Kidney epithelial cell (primary cell): ENCODE measurements at regions not wholly inside any gene's neighbourhood (a gene's known extent, or its start where the extent isn't known, plus 50 kb on each side); places are given as distances from the start of the nearest gene placed in this dataset.

Experiments used
- DNase-seq: peaks from one replicate; pipeline ENCODE4 v3.0.0-alpha.2; 2010; ENCODE audit warnings: low read depth
- H3K27me3 ChIP-seq: 2 replicates; pipeline ENCODE4 v1.6.0; 2011; ENCODE audit warnings: low read length; ENCODE audit not compliant: control insufficient read depth, insufficient read depth
- H3K36me3 ChIP-seq: 2 replicates; pipeline ENCODE4 v1.5.1; 2011; ENCODE audit warnings: low read length; ENCODE audit not compliant: control insufficient read depth, insufficient read depth
- H3K4me3 ChIP-seq: 2 replicates; pipeline ENCODE4 v1.5.1; 2011; ENCODE audit warnings: low read depth, mild to moderate bottlenecking, control low read depth, low read length
- TF ChIP-seq, protein P1 (sequence below): IDR thresholded peaks from 2 replicates; pipeline ENCODE4 v1.5.1; 2011; ENCODE audit warnings: mild to moderate bottlenecking, moderate library complexity, low read length, control low read depth, inconsistent platforms; ENCODE audit not compliant: insufficient read depth, poor library complexity, severe bottlenecking

DNA sequence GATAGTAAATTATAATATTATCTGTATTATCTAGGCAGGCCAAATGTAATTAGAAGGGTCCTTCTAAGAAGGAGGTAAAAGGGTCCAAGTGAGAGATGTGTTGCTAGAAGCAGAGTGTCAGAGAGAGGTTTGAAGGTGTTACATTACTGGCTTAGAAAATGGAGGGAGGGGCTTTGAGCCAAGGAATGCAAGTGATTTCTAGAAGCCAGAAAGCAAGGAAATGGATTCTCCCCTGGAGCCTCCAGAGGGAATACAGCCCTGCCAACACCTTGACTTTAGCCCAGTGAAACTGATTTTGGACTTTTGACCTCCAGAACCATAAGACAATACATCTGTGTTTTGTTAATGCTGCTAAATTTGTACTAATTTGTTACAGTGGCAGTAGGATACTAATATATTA is 97.9 kb upstream of the IL6 start:
- Histone ChIP-seq H3K27me3 (no peaks in the 10 kb centered on the region), H3K36me3 (no peaks in the 10 kb centered on the region), H3K4me3 (no peak overlapping the region)
- TF ChIP-seq, protein P1, sequence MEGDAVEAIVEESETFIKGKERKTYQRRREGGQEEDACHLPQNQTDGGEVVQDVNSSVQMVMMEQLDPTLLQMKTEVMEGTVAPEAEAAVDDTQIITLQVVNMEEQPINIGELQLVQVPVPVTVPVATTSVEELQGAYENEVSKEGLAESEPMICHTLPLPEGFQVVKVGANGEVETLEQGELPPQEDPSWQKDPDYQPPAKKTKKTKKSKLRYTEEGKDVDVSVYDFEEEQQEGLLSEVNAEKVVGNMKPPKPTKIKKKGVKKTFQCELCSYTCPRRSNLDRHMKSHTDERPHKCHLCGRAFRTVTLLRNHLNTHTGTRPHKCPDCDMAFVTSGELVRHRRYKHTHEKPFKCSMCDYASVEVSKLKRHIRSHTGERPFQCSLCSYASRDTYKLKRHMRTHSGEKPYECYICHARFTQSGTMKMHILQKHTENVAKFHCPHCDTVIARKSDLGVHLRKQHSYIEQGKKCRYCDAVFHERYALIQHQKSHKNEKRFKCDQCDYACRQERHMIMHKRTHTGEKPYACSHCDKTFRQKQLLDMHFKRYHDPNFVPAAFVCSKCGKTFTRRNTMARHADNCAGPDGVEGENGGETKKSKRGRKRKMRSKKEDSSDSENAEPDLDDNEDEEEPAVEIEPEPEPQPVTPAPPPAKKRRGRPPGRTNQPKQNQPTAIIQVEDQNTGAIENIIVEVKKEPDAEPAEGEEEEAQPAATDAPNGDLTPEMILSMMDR = no peak
- DNase-seq = no peak

DNA sequence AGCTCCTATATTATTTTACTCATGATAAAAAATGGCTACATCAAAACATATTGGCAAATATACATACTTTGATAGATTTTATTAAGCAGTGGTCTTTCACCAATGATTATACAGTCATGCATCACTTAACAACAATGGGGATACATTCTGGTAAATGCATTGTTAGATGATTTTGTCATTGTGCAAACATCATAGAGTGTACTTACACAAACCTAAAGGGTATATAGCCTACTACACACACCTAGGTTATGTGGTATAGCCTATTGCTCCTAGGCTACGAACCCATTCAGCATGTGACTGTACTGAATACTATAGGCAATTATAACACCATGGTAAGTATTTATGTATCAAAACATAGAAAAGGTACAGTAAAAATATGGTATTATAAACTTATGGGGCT is 98.9 kb upstream of the IL6 start:
- TF ChIP-seq, protein P1 = no peak
- no peak for DNase-seq
- no peak overlapping the region for H3K4me3 ChIP-seq
- H3K27me3 ChIP-seq = no peaks in the 10 kb centered on the region
- H3K36me3 ChIP-seq = no peaks in the 10 kb centered on the region

DNA sequence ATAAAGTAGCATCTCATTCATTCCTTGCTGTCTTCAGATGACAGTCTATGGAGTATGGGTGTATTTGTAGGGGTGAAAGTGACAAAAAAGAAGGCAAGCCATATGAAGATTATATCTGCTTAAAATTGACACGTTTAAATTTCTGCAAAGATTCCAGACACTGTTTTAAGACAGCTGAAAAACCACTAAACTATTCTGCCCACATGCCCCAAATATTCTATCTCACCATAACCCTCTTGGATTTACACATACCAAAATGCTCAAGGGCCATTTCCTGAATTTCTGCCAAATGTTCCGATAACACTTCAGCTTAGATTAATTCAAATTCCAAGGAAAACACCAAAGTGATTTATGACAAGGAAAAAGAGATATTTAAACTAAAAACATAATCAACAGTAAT is 99.9 kb upstream of the IL6 start:
- TF ChIP-seq, protein P1 = no peak
- Histone ChIP-seq H3K27me3 (no peaks in the 10 kb centered on the region), H3K36me3 (no peaks in the 10 kb centered on the region), H3K4me3 (no peak overlapping the region)
- DNase-seq = no peak

DNA sequence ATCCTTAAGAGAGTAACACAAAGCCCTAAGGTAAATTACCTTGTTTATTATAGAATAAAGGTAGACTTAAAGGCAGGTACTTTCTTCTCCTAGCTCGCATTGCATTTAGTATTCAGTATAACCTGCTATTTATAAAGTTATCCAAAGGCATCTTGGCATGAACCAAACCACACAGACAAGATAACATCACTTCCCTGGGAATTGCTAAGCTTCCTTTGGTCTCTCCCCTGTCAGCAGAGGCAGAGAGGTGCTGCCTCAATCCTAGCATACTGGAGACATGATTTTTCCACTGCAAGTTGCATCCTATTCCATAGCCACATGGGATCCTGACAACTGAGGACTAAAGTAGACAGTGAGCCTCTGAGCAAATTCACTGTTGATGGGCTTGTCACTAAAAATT is 101.7 kb upstream of the IL6 start:
- Histone ChIP-seq H3K4me3 (no peak overlapping the region), H3K36me3 (no peaks in the 10 kb centered on the region), H3K27me3 (no peaks in the 10 kb centered on the region)
- TF ChIP-seq, protein P1 = no peak
- no peak for DNase-seq

DNA sequence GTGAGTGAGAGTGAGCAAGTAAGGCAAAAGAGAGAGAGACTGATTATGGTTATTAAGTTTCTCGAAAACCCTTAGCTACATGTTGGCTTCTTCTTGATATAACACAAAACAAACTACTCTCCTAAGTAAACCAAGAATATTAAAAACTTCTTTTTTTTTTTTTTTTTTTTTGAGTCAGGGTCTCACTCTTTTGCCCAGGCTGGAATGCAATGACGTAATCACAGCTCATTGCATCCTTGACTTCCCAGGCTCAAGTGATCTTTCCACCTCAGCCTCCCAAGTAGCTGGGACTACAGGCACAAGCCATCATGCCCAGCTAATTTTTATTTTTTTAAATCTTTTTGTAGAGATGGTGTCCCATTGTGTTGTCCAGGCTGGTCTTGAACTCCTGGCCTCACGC is 102.2 kb upstream of the IL6 start:
- TF ChIP-seq, protein P1 = no peak

DNA sequence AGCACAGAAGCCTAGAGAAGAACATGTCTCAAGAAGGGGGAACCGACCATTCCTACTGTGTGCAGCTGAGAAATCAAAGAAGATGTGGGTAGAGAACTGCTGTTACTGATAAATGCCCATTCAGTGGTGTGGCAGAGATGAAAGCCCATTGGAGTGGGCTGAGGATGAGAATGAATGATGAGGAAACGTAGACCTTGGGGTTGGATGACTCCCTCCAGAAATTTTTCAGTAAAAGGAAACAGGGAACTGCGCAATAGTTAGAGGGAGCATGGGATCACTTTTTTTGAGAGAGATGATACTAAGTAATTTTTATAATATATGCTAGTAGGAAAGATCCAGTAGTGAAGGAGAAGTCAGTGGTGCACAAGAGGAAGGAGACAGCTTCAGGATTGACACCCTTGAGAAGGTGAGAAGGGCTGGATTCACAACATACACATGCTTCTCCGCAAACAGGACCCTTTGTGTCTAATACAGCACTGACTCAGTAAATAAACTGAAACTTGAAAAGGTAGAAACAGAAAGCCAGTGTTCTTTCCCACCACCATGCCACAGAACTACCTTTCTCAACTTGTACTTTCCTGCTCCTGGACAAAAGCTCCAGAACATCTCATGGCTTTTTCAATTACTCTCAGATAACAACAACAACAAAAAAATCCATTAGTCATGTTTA is 104.7 kb upstream of the IL6 start:
- no peak overlapping the region for H3K4me3 ChIP-seq
- DNase-seq = no peak
- H3K27me3 ChIP-seq = no peaks in the 10 kb centered on the region

More for the DNA sequence above, 102.2 kb upstream of the IL6 start:
- no peak for DNase-seq
- Histone ChIP-seq H3K36me3 (no peaks in the 10 kb centered on the region), H3K4me3 (no peak overlapping the region), H3K27me3 (no peaks in the 10 kb centered on the region)

More for the DNA sequence above, 104.7 kb upstream of the IL6 start:
- TF ChIP-seq, protein P1 = no peak
- H3K36me3 ChIP-seq = no peaks in the 10 kb centered on the region
